ENCODE measurements at regions not wholly inside any gene's neighbourhood (a gene's known extent, or its start where the extent isn't known, plus 50 kb on each side); places are given as distances from the start of the nearest gene placed in this dataset.

GRCh38 chr16:10324210-10324609, 61.7 kb upstream of the ATF7IP2 start:
- no peak for TF ChIP-seq EZH2phosphoT487 (IDR thresholded peaks at IDR 0.05; ENCODE audit: borderline replicate concordance, low read depth, low read length)
- TF ChIP-seq CTCF (conservative IDR thresholded peaks at IDR 0.05; ENCODE audit: low read length), result no peak

Measured in OCI-LY7 (cell line).